ENCODE measurements at regions not wholly inside any gene's neighbourhood (a gene's known extent, or its start where the extent isn't known, plus 50 kb on each side); places are given as distances from the start of the nearest gene placed in this dataset.

DNA sequence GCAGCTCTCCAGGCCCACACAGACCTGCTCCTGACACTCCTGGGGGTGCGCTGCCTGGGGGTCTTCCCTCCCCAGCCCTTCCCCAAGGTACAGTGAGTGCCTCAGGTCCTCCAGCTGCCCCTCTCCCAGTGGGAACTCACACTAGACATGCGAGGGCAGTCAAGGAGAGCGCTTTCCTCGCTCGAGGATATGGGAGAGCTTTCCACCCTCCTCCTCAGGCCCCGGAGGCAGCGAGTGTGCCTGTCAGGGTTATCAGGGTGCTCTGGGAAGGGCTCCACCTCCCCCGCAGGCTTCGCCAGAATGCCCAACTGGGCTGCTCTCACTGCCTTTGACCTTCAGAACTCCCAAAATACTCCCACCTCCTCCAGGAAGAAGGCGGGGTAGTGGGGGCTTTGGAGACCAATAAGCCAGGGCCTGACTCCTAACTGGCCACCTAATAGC lies 85.7 kb upstream of the LAPTM4A start:
- no peak for DNase-seq
- no peak overlapping the region for H3K27ac ChIP-seq
- no peak overlapping the region for H3K4me3 ChIP-seq (ENCODE audit: low read depth, low read length)
- TF ChIP-seq, protein P1, sequence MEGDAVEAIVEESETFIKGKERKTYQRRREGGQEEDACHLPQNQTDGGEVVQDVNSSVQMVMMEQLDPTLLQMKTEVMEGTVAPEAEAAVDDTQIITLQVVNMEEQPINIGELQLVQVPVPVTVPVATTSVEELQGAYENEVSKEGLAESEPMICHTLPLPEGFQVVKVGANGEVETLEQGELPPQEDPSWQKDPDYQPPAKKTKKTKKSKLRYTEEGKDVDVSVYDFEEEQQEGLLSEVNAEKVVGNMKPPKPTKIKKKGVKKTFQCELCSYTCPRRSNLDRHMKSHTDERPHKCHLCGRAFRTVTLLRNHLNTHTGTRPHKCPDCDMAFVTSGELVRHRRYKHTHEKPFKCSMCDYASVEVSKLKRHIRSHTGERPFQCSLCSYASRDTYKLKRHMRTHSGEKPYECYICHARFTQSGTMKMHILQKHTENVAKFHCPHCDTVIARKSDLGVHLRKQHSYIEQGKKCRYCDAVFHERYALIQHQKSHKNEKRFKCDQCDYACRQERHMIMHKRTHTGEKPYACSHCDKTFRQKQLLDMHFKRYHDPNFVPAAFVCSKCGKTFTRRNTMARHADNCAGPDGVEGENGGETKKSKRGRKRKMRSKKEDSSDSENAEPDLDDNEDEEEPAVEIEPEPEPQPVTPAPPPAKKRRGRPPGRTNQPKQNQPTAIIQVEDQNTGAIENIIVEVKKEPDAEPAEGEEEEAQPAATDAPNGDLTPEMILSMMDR (IDR thresholded peaks at IDR 0.05; ENCODE audit: low read depth, low read length), result no peak
- no peaks in the 10 kb centered on the region for H3K27me3 ChIP-seq (ENCODE audit: insufficient read depth, low read depth, severe bottlenecking)
- no peaks in the 10 kb centered on the region for H3K36me3 ChIP-seq
- no peaks in the 10 kb centered on the region for H3K9me3 ChIP-seq (ENCODE audit: severe bottlenecking)

DNA sequence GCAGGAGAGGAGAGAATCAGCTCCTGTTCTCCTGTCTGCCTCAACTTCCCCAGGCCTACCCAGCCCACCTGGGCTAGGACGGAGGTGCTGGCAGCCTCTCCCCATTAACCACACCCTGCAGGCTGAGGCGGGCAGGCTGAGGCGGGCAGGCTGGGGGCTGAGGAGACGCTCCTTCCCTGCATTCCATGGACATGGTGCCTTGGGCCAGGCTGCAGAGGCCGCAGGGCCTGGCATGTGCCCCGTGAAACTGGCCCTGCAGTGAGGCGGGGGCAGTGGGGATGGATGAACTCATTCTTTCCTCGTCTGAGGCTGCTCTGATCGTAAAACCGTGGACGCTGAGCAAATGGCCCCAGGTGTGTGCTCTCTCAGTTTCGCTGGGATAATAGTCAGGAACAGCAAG lies 84.7 kb upstream of the LAPTM4A start:
- H3K4me3 ChIP-seq (ENCODE audit: low read depth, low read length), result no peak overlapping the region

DNA sequence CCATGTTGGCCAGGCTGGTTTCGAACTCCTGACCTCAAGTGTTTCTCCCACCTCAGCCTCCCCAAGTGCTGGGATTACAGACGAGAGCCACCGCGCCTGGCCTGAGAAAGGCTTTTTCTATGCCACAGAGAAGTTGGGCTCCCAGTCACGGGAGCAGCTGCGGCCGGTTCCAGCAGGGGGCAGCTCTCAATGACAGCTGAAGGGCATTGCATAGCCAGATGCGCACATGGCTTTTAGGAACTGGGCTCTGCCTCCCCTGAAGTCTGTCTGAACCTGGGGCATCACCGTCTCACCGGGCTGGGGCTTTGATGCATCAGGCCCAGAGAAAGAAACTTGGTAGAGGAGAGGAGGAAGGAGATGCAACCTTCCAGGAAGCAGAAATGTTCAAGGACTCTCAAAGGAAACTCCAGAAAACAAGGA lies 84.2 kb upstream of the LAPTM4A start:
- H3K27ac ChIP-seq, result no peak overlapping the region
- DNase-seq, result peak; percentile 88
- TF ChIP-seq, protein P1 (IDR thresholded peaks at IDR 0.05; ENCODE audit: low read depth, low read length), result peak; percentile 94

More for the DNA sequence above, 84.7 kb upstream of the LAPTM4A start:
- Histone ChIP-seq H3K27me3 (ENCODE audit: insufficient read depth, low read depth, severe bottlenecking) (no peaks in the 10 kb centered on the region), H3K36me3 (no peaks in the 10 kb centered on the region), H3K9me3 (ENCODE audit: severe bottlenecking) (no peaks in the 10 kb centered on the region), H3K27ac (no peak overlapping the region)
- TF ChIP-seq, protein P1 (IDR thresholded peaks at IDR 0.05; ENCODE audit: low read depth, low read length), result no peak
- no peak for DNase-seq

DNA sequence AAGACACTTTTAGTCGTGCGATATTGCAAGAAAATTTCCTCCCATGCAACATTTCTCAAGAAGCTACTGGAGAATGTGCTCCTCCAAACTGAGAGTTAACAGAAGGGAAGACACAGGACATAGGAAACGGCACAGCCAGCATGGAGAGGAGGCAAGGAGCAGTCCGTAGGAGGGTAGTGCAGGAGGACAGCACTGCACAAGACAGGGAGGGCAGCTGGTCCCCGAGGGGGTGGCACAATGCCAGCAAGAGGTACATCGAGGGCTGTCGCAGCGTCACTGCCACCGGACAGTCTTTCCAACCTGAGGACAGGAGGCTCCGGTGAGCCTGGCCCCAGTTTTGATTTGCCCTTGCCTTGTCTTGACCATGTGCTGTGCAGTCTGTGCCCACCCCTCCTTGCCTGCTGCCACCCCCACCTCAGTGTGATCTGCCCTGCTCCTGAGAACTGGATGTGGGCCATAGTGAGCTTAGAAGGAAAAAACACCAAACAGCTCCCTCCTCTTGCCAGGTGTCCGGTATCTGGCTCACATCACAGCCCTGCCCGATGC lies 81.6 kb upstream of the LAPTM4A start:
- H3K27ac ChIP-seq, result no peak overlapping the region
- DNase-seq, result no peak
- H3K36me3 ChIP-seq, result no peaks in the 10 kb centered on the region
- no peaks in the 10 kb centered on the region for H3K27me3 ChIP-seq (ENCODE audit: insufficient read depth, low read depth, severe bottlenecking)
- H3K4me3 ChIP-seq (ENCODE audit: low read depth, low read length), result no peak overlapping the region
- TF ChIP-seq, protein P1 (IDR thresholded peaks at IDR 0.05; ENCODE audit: low read depth, low read length), result no peak
- H3K9me3 ChIP-seq (ENCODE audit: severe bottlenecking), result no peaks in the 10 kb centered on the region

More for the DNA sequence above, 84.2 kb upstream of the LAPTM4A start:
- H3K9me3 ChIP-seq (ENCODE audit: severe bottlenecking), result no peaks in the 10 kb centered on the region
- no peaks in the 10 kb centered on the region for H3K36me3 ChIP-seq
- no peak overlapping the region for H3K4me3 ChIP-seq (ENCODE audit: low read depth, low read length)
- H3K27me3 ChIP-seq (ENCODE audit: insufficient read depth, low read depth, severe bottlenecking), result no peaks in the 10 kb centered on the region

DNA sequence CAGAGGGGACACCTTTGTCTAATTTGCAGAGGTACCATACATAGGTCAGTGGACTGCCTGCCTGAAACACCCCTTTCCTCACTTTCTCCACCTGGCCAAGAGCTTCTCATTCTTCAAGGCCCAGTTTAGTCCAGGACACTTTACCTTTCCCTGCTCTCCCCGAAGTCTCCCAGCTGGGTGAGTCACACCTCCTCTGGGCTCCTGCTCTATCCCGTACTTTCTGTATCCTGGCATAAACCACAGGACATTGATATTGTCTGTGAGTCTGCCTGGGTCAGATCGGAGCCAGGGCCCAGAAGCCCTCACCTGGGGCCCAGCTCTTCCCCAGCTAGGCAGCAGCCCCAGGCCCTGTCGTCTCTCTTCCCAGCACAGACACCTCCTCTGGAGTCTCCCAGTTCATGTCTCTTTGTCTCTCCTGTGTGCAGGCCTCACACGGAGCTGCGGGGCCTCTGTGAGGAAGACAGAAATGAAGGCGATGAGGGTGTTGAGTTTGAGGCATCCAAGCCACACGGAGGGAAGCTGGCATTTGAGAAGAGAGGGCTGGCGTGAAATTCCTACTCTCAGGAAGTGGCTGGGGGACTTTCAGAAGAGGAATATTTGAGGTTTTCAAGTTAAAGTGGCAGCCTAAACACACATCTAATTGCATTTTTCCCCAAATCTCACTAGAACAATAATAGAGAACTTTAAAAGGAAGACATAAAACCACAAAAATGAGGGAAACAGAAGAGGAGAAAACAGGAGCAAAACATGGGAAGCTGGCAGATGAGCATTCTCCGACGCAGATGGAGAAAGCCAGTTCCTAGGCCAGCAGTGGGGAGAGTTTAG lies 79.6 kb upstream of the LAPTM4A start:
- Histone ChIP-seq H3K27me3 (ENCODE audit: insufficient read depth, low read depth, severe bottlenecking) (no peaks in the 10 kb centered on the region), H3K4me3 (ENCODE audit: low read depth, low read length) (no peak overlapping the region), H3K27ac (no peak overlapping the region), H3K36me3 (no peaks in the 10 kb centered on the region), H3K9me3 (ENCODE audit: severe bottlenecking) (no peaks in the 10 kb centered on the region)
- TF ChIP-seq, protein P1 (IDR thresholded peaks at IDR 0.05; ENCODE audit: low read depth, low read length), result no peak
- no peak for DNase-seq
